ENCODE measurements at regions not wholly inside any gene's neighbourhood (a gene's known extent, or its start where the extent isn't known, plus 50 kb on each side); places are given as distances from the start of the nearest gene placed in this dataset.

DNA sequence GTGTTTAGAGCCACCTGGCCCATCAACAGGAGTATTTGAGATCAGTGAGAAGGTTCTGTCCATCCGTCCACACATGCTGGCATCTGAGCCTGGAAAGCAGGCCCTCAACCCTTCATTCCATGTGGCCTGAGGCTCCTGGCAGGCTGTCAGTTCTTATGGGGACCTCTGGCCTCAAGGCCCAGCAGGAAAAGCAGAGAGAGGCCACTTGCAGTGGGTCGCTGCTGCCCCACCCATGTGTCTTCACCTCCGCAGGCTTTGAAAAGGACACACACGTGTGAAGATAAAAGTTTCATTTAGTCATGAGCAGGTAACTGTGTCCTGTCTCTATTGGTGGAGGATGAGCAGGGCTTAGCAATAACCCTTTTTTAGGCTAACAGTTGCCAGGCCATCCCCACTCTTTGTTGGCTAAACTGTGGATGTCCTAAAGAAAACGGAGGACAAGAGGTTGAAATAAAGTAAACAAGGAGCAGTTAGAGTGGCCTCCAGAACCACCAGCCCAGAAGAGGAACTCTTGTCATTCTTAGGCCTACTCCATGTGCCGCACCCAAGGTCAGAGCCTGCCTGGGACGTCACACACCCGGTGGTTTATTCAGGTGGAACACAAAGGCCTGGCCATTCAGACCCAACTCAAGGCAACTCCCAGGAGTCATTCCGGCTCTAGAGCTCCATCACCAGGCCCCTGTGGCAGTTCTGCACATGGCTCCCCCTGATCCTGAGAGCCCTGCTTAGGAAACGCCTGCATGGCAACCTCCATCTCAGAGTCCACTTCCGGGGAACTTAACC is 143.4 kb upstream of the CST7 start:
- CTCF ChIA-PET (ENCODE audit: low intra/inter-chr PET ratio): no interaction called here
- no peak overlapping the region for H2AFZ ChIP-seq (ENCODE audit: low read depth, low read length)
- no peak overlapping the region for H3K4me3 ChIP-seq
- no peak overlapping the region for H3K27ac ChIP-seq (ENCODE audit: extremely low read depth, low read depth, low read length)
- no peaks in the 10 kb centered on the region for H3K4me1 ChIP-seq (replicated peaks in 1 of 2; ENCODE audit: control insufficient read depth in 2 of 2, insufficient read depth in 2 of 2, low read length in 2 of 2)
- no peak overlapping the region for H3K9ac ChIP-seq (ENCODE audit: insufficient read depth in 1 of 2, low read depth in 2 of 2, low read length in 2 of 2)
- no peaks in the 10 kb centered on the region for H4K20me1 ChIP-seq (replicated peaks; ENCODE audit: control insufficient read depth, insufficient read depth, low read length)
- intact Hi-C loops (cut with micrococcal nuclease) (no loop called here), in situ Hi-C loops (cut with MboI) (no loop called here)
- POLR2A ChIA-PET: no interaction called here
- no peak for ATAC-seq
- H3K9me1 ChIP-seq (ENCODE audit: control insufficient read depth, insufficient read depth, low read length): no peaks in the 10 kb centered on the region
- 2% methylated on average over 11 of the region's 11 CpGs for WGBS (ENCODE audit: insufficient coverage, low coverage, missing lambda C conversion rate)
- no TSS peak for BruUV-seq (replicated peaks)
- no peak for TF ChIP-seq SRF (CRISPR knock-in tag; IDR thresholded peaks at IDR 0.05)
- no peak for TF ChIP-seq STAT5B (CRISPR knock-in tag; IDR thresholded peaks at IDR 0.05)
- no peak for TF ChIP-seq POLR2A (conservative IDR thresholded peaks at IDR 0.05)
- no peak for TF ChIP-seq E2F3 (CRISPR knock-in tag; IDR thresholded peaks at IDR 0.05)
- no peak for TF ChIP-seq RBM17 (IDR thresholded peaks at IDR 0.05; ENCODE audit: borderline replicate concordance, low read depth, low read length)
- no peak for TF ChIP-seq ARID2 (IDR thresholded peaks at IDR 0.05)
- TF ChIP-seq KDM2B (CRISPR knock-in tag; IDR thresholded peaks at IDR 0.05): no peak
- TF ChIP-seq NR2C1 (IDR thresholded peaks at IDR 0.05): no peak
- TF ChIP-seq NR2C1 (tag; IDR thresholded peaks at IDR 0.05): no peak
- no peak for TF ChIP-seq MXI1 (IDR thresholded peaks at IDR 0.05; ENCODE audit: low read depth, low read length)
- H3K4me2 ChIP-seq (ENCODE audit: insufficient read depth, low read length): no peak overlapping the region
- H3K27me3 ChIP-seq (ENCODE audit: control insufficient read depth in 2 of 2, insufficient read depth in 2 of 2, low read length in 2 of 2): no peaks in the 10 kb centered on the region; a peak in 1 of 5 replicates
- no peaks in the 10 kb centered on the region for H3K9me3 ChIP-seq (replicated peaks; ENCODE audit: control insufficient read depth, insufficient read depth, low read depth, low read length)
- no peaks in the 10 kb centered on the region for H3K36me3 ChIP-seq (ENCODE audit: control insufficient read depth, insufficient read depth, low read length)
- no peaks in the 10 kb centered on the region for H3K79me2 ChIP-seq (ENCODE audit: control insufficient read depth, insufficient read depth, low read length)
- DNase-seq (ENCODE audit: extremely low read depth in 1 of 4, low spot score in 3 of 4): no peak
- no peak for FAIRE-seq
